Ishikawa (cell line): ENCODE measurements at regions not wholly inside any gene's neighbourhood (a gene's known extent, or its start where the extent isn't known, plus 50 kb on each side); places are given as distances from the start of the nearest gene placed in this dataset.

Experiments used
- CEBPB ChIP-seq: IDR thresholded peaks from 2 replicates; pipeline ENCODE4 v1.6.1; 2012
- CREB1 ChIP-seq: IDR thresholded peaks from 2 replicates; pipeline ENCODE4 v1.6.1; 2012; ENCODE audit warnings: low read depth
- EGR1 ChIP-seq: IDR thresholded peaks from 2 replicates; pipeline ENCODE4 v1.6.1; 2012
- EP300 ChIP-seq: IDR thresholded peaks from 2 replicates; pipeline ENCODE4 v1.6.1; 2012; ENCODE audit warnings: borderline replicate concordance
- FOXM1 ChIP-seq: IDR thresholded peaks from 2 replicates; pipeline ENCODE4 v1.6.1; 2012; ENCODE audit warnings: low read depth, borderline replicate concordance
- NFIC ChIP-seq: IDR thresholded peaks from 2 replicates; pipeline ENCODE4 v1.6.1; 2012
- RAD21 ChIP-seq: IDR thresholded peaks from 2 replicates; pipeline ENCODE4 v1.6.1; 2012; ENCODE audit warnings: low read depth
- TAF1 ChIP-seq: IDR thresholded peaks from 2 replicates; pipeline ENCODE4 v1.6.1; 2012; ENCODE audit warnings: low read depth, mild to moderate bottlenecking
- TEAD4 ChIP-seq: IDR thresholded peaks from 2 replicates; pipeline ENCODE4 v1.6.1; 2012
- YY1 ChIP-seq: IDR thresholded peaks from 2 replicates; pipeline ENCODE4 v1.6.1; 2012; ENCODE audit warnings: low read depth
- ZBTB7A ChIP-seq: IDR thresholded peaks from 2 replicates; pipeline ENCODE4 v1.6.1; 2012; ENCODE audit warnings: low read depth
- TF ChIP-seq, protein P1 (sequence below): IDR thresholded peaks from 2 replicates; pipeline ENCODE4 v1.6.1; 2012
- TF ChIP-seq, protein P2 (sequence below): IDR thresholded peaks from 2 replicates; pipeline ENCODE4 v1.6.1; 2012
- TF ChIP-seq, protein P3 (sequence below): IDR thresholded peaks from 2 replicates; pipeline ENCODE4 v1.6.1; 2012; ENCODE audit warnings: low read depth, mild to moderate bottlenecking

DNA sequence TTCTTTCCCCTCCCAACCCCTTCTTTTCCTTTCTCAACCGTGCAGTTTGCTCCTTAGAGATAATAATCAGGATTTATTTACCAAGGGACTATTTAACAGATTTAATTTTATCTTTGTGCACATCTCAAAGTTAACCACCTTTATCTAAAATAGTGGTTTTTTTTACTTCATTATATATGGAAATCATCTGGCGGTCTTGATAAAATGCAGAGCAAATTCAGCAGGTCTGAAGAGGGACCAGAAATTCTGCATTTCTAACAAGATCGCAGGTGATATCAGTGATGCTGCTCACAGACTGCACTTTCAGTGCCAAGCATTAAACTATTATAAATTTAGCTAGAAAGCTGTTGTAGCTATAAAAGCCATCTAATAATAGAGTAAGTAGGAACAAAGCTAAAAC is 83.4 kb upstream of the NEGR1 start:
- TF ChIP-seq ZBTB7A (no peak), NFIC (no peak), CREB1 (no peak), TAF1 (no peak), EP300 (no peak), YY1 (no peak), FOXM1 (no peak), RAD21 (no peak), CEBPB (no peak), EGR1 (no peak), TEAD4 (no peak)
- TF ChIP-seq, protein P1, sequence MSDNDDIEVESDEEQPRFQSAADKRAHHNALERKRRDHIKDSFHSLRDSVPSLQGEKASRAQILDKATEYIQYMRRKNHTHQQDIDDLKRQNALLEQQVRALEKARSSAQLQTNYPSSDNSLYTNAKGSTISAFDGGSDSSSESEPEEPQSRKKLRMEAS: no peak
- TF ChIP-seq, protein P2, sequence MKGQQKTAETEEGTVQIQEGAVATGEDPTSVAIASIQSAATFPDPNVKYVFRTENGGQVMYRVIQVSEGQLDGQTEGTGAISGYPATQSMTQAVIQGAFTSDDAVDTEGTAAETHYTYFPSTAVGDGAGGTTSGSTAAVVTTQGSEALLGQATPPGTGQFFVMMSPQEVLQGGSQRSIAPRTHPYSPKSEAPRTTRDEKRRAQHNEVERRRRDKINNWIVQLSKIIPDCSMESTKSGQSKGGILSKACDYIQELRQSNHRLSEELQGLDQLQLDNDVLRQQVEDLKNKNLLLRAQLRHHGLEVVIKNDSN: no peak
- TF ChIP-seq, protein P3, sequence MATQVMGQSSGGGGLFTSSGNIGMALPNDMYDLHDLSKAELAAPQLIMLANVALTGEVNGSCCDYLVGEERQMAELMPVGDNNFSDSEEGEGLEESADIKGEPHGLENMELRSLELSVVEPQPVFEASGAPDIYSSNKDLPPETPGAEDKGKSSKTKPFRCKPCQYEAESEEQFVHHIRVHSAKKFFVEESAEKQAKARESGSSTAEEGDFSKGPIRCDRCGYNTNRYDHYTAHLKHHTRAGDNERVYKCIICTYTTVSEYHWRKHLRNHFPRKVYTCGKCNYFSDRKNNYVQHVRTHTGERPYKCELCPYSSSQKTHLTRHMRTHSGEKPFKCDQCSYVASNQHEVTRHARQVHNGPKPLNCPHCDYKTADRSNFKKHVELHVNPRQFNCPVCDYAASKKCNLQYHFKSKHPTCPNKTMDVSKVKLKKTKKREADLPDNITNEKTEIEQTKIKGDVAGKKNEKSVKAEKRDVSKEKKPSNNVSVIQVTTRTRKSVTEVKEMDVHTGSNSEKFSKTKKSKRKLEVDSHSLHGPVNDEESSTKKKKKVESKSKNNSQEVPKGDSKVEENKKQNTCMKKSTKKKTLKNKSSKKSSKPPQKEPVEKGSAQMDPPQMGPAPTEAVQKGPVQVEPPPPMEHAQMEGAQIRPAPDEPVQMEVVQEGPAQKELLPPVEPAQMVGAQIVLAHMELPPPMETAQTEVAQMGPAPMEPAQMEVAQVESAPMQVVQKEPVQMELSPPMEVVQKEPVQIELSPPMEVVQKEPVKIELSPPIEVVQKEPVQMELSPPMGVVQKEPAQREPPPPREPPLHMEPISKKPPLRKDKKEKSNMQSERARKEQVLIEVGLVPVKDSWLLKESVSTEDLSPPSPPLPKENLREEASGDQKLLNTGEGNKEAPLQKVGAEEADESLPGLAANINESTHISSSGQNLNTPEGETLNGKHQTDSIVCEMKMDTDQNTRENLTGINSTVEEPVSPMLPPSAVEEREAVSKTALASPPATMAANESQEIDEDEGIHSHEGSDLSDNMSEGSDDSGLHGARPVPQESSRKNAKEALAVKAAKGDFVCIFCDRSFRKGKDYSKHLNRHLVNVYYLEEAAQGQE: no peak
